ENCODE measurements at regions not wholly inside any gene's neighbourhood (a gene's known extent, or its start where the extent isn't known, plus 50 kb on each side); places are given as distances from the start of the nearest gene placed in this dataset.
"Not testable (repeated sequence)": the region's sequence is repeated elsewhere in the genome, so short reads cannot be mapped to it uniquely, and the experiment has no call there.

DNA sequence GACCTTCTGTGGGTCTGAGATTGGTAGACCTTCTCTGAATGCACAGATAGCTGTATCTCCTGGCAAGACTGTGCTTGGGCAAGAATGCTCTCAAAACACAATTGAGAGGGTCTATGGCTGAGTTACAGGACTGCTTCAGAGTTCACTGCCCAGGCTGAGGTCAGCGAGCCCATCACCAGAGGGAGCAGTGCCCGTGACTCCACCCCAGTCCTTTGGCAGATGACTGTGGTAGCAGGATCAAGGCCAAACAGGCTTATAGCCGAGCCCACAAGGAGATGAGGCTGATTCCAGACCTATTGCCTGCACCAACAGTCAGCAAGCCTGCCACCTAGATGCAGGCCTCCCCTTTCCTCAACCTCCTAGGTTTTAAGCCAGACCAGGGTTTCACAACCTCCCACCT lies 89.4 kb downstream of the CHRFAM7A start:
- TF ChIP-seq TEAD4 (IDR thresholded peaks at IDR 0.05; ENCODE audit: low read depth, low read length); EZH2 (IDR thresholded peaks at IDR 0.05; ENCODE audit: low read depth, low read length, severe bottlenecking); SP1 (IDR thresholded peaks at IDR 0.05; ENCODE audit: low read depth, low read length); CTCF (IDR thresholded peaks at IDR 0.05; ENCODE audit: control extremely low read depth in 1 of 3, insufficient read depth in 1 of 3, low read depth in 1 of 3, low read length in 3 of 3): not testable (repeated sequence)

Data from H1 (cell line).